HFF-Myc (cell line): ENCODE measurements at regions not wholly inside any gene's neighbourhood (a gene's known extent, or its start where the extent isn't known, plus 50 kb on each side); places are given as distances from the start of the nearest gene placed in this dataset.

Experiments
- DNase-seq: peaks from one replicate; pipeline ENCODE4 v3.0.0-alpha.2; 2011; ENCODE audit warnings: low read depth; ENCODE audit errors: extremely low read depth
- H3K4me3 ChIP-seq: replicated peaks from 2 replicates; pipeline ENCODE4 v1.5.1; 2011; ENCODE audit warnings: low read depth, mild to moderate bottlenecking, control low read depth, low read length
- CTCF ChIP-seq: IDR thresholded peaks from 2 replicates; pipeline ENCODE4 v1.5.1; 2012; ENCODE audit warnings: mild to moderate bottlenecking, low read depth, low read length, control low read depth; ENCODE audit errors: missing control alignments

- no peak for DNase-seq
- H3K4me3 ChIP-seq, result no peak overlapping the region
- TF ChIP-seq CTCF, result no peak
These were observed 275.9 kb downstream of the FAM43A start for GRCh38 chr3:194961571-194961970.

GRCh38 chr3:194962056-194962455, 276.4 kb downstream of the FAM43A start:
- TF ChIP-seq CTCF, result no peak
- no peak for DNase-seq
- no peak overlapping the region for H3K4me3 ChIP-seq

- DNase-seq, result no peak
- TF ChIP-seq CTCF, result no peak
These were observed 279.1 kb downstream of the FAM43A start for GRCh38 chr3:194964809-194965208.

GRCh38 chr3:194967151-194968117, 281.8 kb downstream of the FAM43A start:
- no peak overlapping the region for H3K4me3 ChIP-seq
- TF ChIP-seq CTCF, result peak; percentile 14
- no peak for DNase-seq

More at GRCh38 chr3:194964809-194965208, 279.1 kb downstream of the FAM43A start:
- no peak overlapping the region for H3K4me3 ChIP-seq

GRCh38 chr3:194970066-194970465, 284.4 kb downstream of the FAM43A start:
- TF ChIP-seq CTCF, result no peak
- no peak for DNase-seq
- H3K4me3 ChIP-seq, result no peak overlapping the region

- DNase-seq, result no peak
- no peak for TF ChIP-seq CTCF
- H3K4me3 ChIP-seq, result no peak overlapping the region
These were observed 285.3 kb downstream of the FAM43A start for GRCh38 chr3:194971009-194971408.
